ENCODE measurements at regions not wholly inside any gene's neighbourhood (a gene's known extent, or its start where the extent isn't known, plus 50 kb on each side); places are given as distances from the start of the nearest gene placed in this dataset.
"Not testable (repeated sequence)": the region's sequence is repeated elsewhere in the genome, so short reads cannot be mapped to it uniquely, and the experiment has no call there.

DNA sequence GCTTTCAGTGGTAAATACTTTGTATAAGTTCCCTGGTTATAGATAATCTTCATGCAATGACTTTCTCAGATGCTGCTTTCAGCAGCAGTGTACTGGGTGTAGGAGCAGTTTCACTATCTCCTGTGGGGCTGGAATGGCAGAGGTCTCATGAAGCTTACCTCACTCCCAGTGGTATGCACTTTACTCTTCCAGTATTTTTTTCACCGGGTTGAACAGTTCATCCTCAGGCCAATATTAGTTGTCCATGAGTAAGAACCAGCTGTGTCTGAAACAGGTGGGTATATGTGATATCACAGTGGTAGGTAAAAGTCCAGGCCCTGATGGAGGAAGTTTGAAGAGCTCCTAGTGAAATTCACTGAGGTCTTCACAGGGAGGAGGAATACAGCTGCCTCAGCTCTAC, 351.5 kb upstream of the EMCN start:
- H3K36me3 ChIP-seq (ENCODE audit: control insufficient read depth, insufficient read depth, low read length) = no peaks in the 10 kb centered on the region
- no peak overlapping the region for H3K4me3 ChIP-seq (ENCODE audit: low read length)
- peaks cover 35% of the 10 kb centered on the region for H3K9me3 Mint-ChIP-seq
- H3K4me3 Mint-ChIP-seq = no peak overlapping the region
- no peak for DNase-seq
- TF ChIP-seq, protein P1, sequence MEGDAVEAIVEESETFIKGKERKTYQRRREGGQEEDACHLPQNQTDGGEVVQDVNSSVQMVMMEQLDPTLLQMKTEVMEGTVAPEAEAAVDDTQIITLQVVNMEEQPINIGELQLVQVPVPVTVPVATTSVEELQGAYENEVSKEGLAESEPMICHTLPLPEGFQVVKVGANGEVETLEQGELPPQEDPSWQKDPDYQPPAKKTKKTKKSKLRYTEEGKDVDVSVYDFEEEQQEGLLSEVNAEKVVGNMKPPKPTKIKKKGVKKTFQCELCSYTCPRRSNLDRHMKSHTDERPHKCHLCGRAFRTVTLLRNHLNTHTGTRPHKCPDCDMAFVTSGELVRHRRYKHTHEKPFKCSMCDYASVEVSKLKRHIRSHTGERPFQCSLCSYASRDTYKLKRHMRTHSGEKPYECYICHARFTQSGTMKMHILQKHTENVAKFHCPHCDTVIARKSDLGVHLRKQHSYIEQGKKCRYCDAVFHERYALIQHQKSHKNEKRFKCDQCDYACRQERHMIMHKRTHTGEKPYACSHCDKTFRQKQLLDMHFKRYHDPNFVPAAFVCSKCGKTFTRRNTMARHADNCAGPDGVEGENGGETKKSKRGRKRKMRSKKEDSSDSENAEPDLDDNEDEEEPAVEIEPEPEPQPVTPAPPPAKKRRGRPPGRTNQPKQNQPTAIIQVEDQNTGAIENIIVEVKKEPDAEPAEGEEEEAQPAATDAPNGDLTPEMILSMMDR (conservative IDR thresholded peaks at IDR 0.05) = no peak
- H3K4me1 ChIP-seq (ENCODE audit: control insufficient read depth, insufficient read depth, low read length) = no peaks in the 10 kb centered on the region
- no peak overlapping the region for H3K27ac ChIP-seq (ENCODE audit: low read depth, low read length)
- H3K4me1 Mint-ChIP-seq = peaks cover 6% of the 10 kb centered on the region
- H3K9ac ChIP-seq (ENCODE audit: extremely low read depth, low read length, poor library complexity, severe bottlenecking) = no peak overlapping the region
- H3K27me3 ChIP-seq (ENCODE audit: control insufficient read depth, insufficient read depth, low read length, poor library complexity, severe bottlenecking) = no peaks in the 10 kb centered on the region
- H3K9me3 ChIP-seq (ENCODE audit: control insufficient read depth, low read length) = peaks cover 4% of the 10 kb centered on the region
- H3K27me3 Mint-ChIP-seq (ENCODE audit: insufficient read depth) = no peaks in the 10 kb centered on the region
- 100% methylated on average over 1 of the region's 1 CpG for WGBS, 2 experiments (ENCODE audit: insufficient coverage in 1 of 2, insufficient read length in 1 of 2)
- no peak overlapping the region for H3K27ac Mint-ChIP-seq
- peaks cover 3% of the 10 kb centered on the region for H3K36me3 Mint-ChIP-seq (ENCODE audit: low read depth)

DNA sequence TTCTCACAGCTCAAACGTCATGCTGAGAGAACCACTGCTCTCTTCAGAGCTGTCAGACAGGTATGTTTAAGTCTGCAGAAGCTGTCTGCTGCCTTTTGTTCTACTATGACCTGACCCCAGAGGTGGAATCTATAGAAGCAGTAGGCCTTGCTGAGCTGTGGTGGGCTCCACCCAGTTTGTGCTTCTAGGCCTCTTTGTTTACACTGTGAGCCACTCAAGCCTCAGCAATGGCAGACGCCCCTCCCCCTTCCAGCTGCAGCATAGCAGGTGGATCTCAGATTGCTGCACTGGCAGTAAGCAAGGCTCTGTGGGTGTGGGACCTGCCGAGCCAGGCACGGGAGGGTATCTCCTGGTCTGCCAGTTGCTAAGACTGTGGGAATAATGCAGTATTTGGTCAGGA, 350.5 kb upstream of the EMCN start:
- peak; percentile 84 for DNase-seq
- not testable (repeated sequence) for H3K36me3 ChIP-seq (ENCODE audit: control insufficient read depth, insufficient read depth, low read length); H3K4me3 ChIP-seq (ENCODE audit: low read length); H3K27ac Mint-ChIP-seq; H3K4me3 Mint-ChIP-seq; H3K9me3 ChIP-seq (ENCODE audit: control insufficient read depth, low read length); H3K36me3 Mint-ChIP-seq (ENCODE audit: low read depth); H3K4me1 ChIP-seq (ENCODE audit: control insufficient read depth, insufficient read depth, low read length); H3K27me3 Mint-ChIP-seq (ENCODE audit: insufficient read depth); H3K9ac ChIP-seq (ENCODE audit: extremely low read depth, low read length, poor library complexity, severe bottlenecking); H3K27me3 ChIP-seq (ENCODE audit: control insufficient read depth, insufficient read depth, low read length, poor library complexity, severe bottlenecking); H3K4me1 Mint-ChIP-seq
- peak overlapping the region; percentile 36 for H3K27ac ChIP-seq (ENCODE audit: low read depth, low read length)
- 69 to 71% methylated on average over 1 to 4 of the region's 4 CpGs for WGBS, 2 experiments (ENCODE audit: insufficient coverage in 1 of 2, insufficient read length in 1 of 2)
- peaks cover 45% of the 10 kb centered on the region for H3K9me3 Mint-ChIP-seq

DNA sequence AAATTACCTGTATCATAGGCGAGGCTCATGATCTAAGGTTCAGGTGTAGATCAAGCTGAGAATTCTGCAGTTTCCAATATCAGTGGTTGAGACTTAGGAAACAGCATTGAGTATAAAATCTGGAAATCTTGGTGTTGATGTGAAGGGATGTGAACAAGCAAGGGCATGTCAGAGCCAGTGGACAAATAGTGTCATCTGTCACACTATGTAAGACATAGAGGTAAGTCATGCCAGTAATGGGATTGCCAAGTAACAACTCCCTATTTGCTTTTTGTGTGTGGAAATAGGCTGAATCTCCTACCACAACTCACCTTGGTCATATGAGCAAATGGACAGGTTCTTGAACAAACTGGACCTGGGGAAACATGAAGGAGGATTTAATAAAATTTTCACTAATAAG, 334.5 kb upstream of the EMCN start:
- Mint-ChIP-seq H3K4me3 (no peak overlapping the region), H3K9me3 (no peaks in the 10 kb centered on the region), H3K36me3 (ENCODE audit: low read depth) (no peaks in the 10 kb centered on the region), H3K4me1 (peaks cover 4% of the 10 kb centered on the region), H3K27ac (no peak overlapping the region), H3K27me3 (ENCODE audit: insufficient read depth) (no peaks in the 10 kb centered on the region)
- Histone ChIP-seq H3K4me1 (ENCODE audit: control insufficient read depth, insufficient read depth, low read length) (no peaks in the 10 kb centered on the region), H3K4me3 (ENCODE audit: low read length) (no peak overlapping the region), H3K9me3 (ENCODE audit: control insufficient read depth, low read length) (no peaks in the 10 kb centered on the region), H3K27me3 (ENCODE audit: control insufficient read depth, insufficient read depth, low read length, poor library complexity, severe bottlenecking) (no peaks in the 10 kb centered on the region), H3K36me3 (ENCODE audit: control insufficient read depth, insufficient read depth, low read length) (no peaks in the 10 kb centered on the region), H3K27ac (ENCODE audit: low read depth, low read length) (no peak overlapping the region), H3K9ac (ENCODE audit: extremely low read depth, low read length, poor library complexity, severe bottlenecking) (no peak overlapping the region)
- WGBS, 2 experiments (ENCODE audit: insufficient coverage in 1 of 2, insufficient read length in 1 of 2) = 100% methylated on average over 1 of the region's 1 CpG; no CpG with 5 or more reads in 1 of the 2 experiments
- TF ChIP-seq, protein P1 (conservative IDR thresholded peaks at IDR 0.05) = no peak
- DNase-seq = no peak

DNA sequence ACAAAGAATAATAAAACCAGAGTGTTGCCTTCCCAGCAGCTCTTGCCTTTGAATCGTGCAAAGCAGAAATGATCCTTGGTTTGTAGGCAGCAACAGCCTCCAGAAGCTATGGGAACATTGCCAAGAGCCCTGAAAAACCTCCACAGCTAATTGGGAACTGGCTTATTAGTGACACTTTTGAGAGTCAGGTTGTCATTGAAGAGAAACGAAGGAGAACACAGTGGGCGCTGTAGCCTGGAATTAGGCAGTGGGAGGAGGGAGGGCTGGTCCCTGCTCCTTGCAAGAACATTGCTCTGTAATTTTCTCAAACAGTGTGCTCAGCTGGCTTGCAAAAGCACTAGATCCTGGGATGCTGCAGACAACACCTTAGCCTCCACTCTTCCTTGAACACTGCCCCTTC, 331.5 kb upstream of the EMCN start:
- Histone ChIP-seq H3K27me3 (ENCODE audit: control insufficient read depth, insufficient read depth, low read length, poor library complexity, severe bottlenecking) (no peaks in the 10 kb centered on the region), H3K4me3 (ENCODE audit: low read length) (no peak overlapping the region), H3K9ac (ENCODE audit: extremely low read depth, low read length, poor library complexity, severe bottlenecking) (no peak overlapping the region), H3K9me3 (ENCODE audit: control insufficient read depth, low read length) (no peaks in the 10 kb centered on the region), H3K36me3 (ENCODE audit: control insufficient read depth, insufficient read depth, low read length) (no peaks in the 10 kb centered on the region), H3K4me1 (ENCODE audit: control insufficient read depth, insufficient read depth, low read length) (no peaks in the 10 kb centered on the region), H3K27ac (ENCODE audit: low read depth, low read length) (no peak overlapping the region)
- Mint-ChIP-seq H3K36me3 (ENCODE audit: low read depth) (no peaks in the 10 kb centered on the region), H3K4me3 (no peak overlapping the region), H3K9me3 (no peaks in the 10 kb centered on the region), H3K4me1 (peaks cover 4% of the 10 kb centered on the region), H3K27ac (no peak overlapping the region), H3K27me3 (ENCODE audit: insufficient read depth) (no peaks in the 10 kb centered on the region)
- TF ChIP-seq, protein P1 (conservative IDR thresholded peaks at IDR 0.05) = no peak
- DNase-seq = no peak
- WGBS, 2 experiments (ENCODE audit: insufficient coverage in 1 of 2, insufficient read length in 1 of 2) = 82 to 87% methylated on average over 3 of the region's 3 CpGs

Measured in endodermal cell (in vitro differentiated cells).